ENCODE measurements at regions not wholly inside any gene's neighbourhood (a gene's known extent, or its start where the extent isn't known, plus 50 kb on each side); places are given as distances from the start of the nearest gene placed in this dataset.

DNA sequence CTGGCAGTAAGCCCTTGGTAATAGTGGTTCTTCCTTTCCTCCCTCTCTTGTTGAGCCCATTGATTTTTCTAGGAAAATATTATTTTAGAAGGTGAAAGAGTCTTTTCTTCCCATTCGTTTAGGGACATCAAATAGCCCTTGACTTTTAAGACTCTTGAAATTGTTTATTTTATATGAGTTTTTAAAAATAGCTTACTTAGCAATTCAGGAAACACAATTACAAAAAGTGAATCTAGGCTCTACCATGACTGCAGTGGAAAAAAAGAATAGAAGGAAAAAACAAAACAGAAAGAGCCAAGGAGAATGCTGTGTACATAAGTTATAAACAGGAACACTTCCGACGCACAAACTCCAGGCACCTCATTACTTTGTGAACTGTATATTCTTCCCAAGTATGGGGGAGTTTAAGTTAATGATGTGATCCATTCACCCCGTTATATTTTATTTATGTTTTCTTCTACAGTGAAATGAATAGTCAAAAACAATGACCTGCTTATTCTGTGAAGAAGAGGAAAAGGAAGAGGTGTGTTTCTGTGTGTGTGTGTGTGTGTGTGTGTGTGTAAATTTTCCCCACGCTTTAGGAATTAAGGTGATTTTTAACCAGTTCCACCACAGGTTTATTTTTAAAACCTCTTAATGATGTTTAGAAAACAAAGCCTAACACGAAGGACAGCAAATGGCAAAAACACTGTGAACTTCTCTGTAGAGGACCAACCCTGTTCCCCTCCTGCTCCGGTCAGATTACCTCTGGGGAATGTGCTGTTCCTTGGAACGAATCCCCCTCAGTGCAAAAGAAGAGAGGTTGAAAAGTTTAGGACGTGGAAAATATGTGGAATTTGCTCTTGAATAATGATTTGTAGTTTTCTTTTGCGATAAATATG is 266.3 kb downstream of the KLF5 start:
- no peak overlapping the region for H4K5ac ChIP-seq (ENCODE audit: low read depth, low read length)
- TF ChIP-seq MAFK (IDR thresholded peaks at IDR 0.05; ENCODE audit: low read depth, low read length) (peak; percentile 79), RFX5 (IDR thresholded peaks at IDR 0.05; ENCODE audit: low read depth, low read length) (no peak)
- no peak overlapping the region for H4K91ac ChIP-seq (ENCODE audit: insufficient read depth, low read depth, low read length)
- H3K14ac ChIP-seq (replicated peaks; ENCODE audit: low read depth, low read length) = no peak overlapping the region
- WGBS, 2 experiments (ENCODE audit: extremely low coverage in 2 of 2, insufficient read length in 1 of 2) = no CpG with 5 or more reads among the region's 10 CpGs
- H3K23ac ChIP-seq (ENCODE audit: low read depth, low read length) = no peak overlapping the region
- no peak overlapping the region for H3K27ac ChIP-seq (ENCODE audit: insufficient read depth, low read length)
- no peaks in the 10 kb centered on the region for H3K79me1 ChIP-seq (ENCODE audit: low read depth in 1 of 2, low read length in 2 of 2)
- no peak overlapping the region for H2BK15ac ChIP-seq (ENCODE audit: low read depth, low read length)
- peak overlapping the region; percentile 4 for H3K4me2 ChIP-seq (ENCODE audit: low read depth, low read length)
- POLR2A ChIA-PET (ENCODE audit: unreplicated experiment) = no interaction called here
- H3K4me1 ChIP-seq (ENCODE audit: control insufficient read depth, insufficient read depth, low read length) = no peaks in the 10 kb centered on the region
- H4K8ac ChIP-seq (ENCODE audit: low read depth in 2 of 2, low read length in 2 of 2) = peak overlapping the region in 1 of 2 experiments; percentile 45; a peak in 2 of 4 replicates
- H3K18ac ChIP-seq (ENCODE audit: low read depth, low read length) = no peak overlapping the region
- H3K36me3 ChIP-seq (ENCODE audit: control insufficient read depth, insufficient read depth, low read length) = no peaks in the 10 kb centered on the region
- no peaks in the 10 kb centered on the region for H3K27me3 ChIP-seq (ENCODE audit: control insufficient read depth, insufficient read depth, low read length)
- H2BK20ac ChIP-seq (ENCODE audit: low read depth, low read length) = no peak overlapping the region
- H3K4ac ChIP-seq (ENCODE audit: low read depth, low read length) = no peak overlapping the region
- intact Hi-C loops (cut with micrococcal nuclease) (no loop called here), dilution Hi-C loops (cut with HindIII; ENCODE audit: low sequenced_read_pairs, unreplicated experiment) (no loop called here), in situ Hi-C loops (cut with MboI; ENCODE audit: low sequenced_read_pairs) (no loop called here)
- no peaks in the 10 kb centered on the region for H4K20me1 ChIP-seq (ENCODE audit: insufficient read depth, low read length)
- H3K9me1 ChIP-seq (ENCODE audit: insufficient read depth, low read length) = no peaks in the 10 kb centered on the region
- DNase-seq (no peak), ATAC-seq (ENCODE audit: low read depth) (no peak)
- BruUV-seq (replicated peaks) = no TSS peak
- H2AK9ac ChIP-seq (replicated peaks; ENCODE audit: low read depth, low read length, poor library complexity) = no peak overlapping the region
- H2BK120ac ChIP-seq (ENCODE audit: low read depth, low read length) = 0 out of 2 replicates have a peak overlapping the region, but pooled peaks have one; percentile 10
- no peak overlapping the region for H2AFZ ChIP-seq (replicated peaks; ENCODE audit: low read length, poor library complexity)
- H3K4me3 ChIP-seq (ENCODE audit: insufficient read depth, low read depth, low read length) = no peak overlapping the region
- CTCF ChIA-PET = interaction anchor here (0.6 to 1.3 kb wide), 2 partner anchors 8 to 372 kb away, joined by 4 to 5 read pairs; no protein-coding TSS in a partner anchor
- H3K56ac ChIP-seq (ENCODE audit: extremely low read depth, insufficient read depth, low read length) = no peak overlapping the region
- no peaks in the 10 kb centered on the region for H3K9me3 ChIP-seq (ENCODE audit: control insufficient read depth, insufficient read depth, low read length)
- H2AK5ac ChIP-seq (ENCODE audit: low read depth, low read length) = no peak overlapping the region
- H2BK5ac ChIP-seq (ENCODE audit: low read depth, low read length, poor library complexity, severe bottlenecking) = no peak overlapping the region
- no peak overlapping the region for H3K9ac ChIP-seq (ENCODE audit: low read depth, low read length)
